RPMI8226 (cell line): ENCODE measurements at regions not wholly inside any gene's neighbourhood (a gene's known extent, or its start where the extent isn't known, plus 50 kb on each side); places are given as distances from the start of the nearest gene placed in this dataset.

Source experiments
- DNase-seq: peaks from one replicate; pipeline ENCODE4 v3.0.0-alpha.2; 2015

GRCh38 chr10:130985158-130985753 lies 326.3 kb downstream of the TCERG1L start:
- DNase-seq = no peak

GRCh38 chr10:130986846-130987245 lies 324.7 kb downstream of the TCERG1L start:
- no peak for DNase-seq

DNA sequence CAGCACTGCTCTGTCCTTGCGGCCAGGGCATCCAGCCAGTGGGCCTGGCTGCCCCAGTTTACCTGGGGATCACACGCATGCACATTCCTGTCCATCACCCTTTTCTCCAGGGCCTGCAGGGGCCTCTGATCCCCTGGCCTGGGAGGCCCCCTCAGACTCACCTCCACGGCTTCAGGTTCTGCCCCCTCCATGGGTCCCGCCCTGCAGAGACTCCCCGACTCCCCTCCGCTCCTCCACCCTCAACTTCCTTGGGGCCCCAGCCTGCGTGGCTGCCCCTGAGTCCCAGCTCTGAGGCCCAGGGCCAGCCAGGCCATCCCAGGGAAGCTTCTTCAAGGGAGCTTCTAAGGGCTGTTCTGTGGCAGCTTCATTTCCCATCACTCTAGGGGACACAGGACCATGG lies 324.1 kb downstream of the TCERG1L start:
- no peak for DNase-seq

GRCh38 chr10:130989670-130990232 lies 321.8 kb downstream of the TCERG1L start:
- no peak for DNase-seq

GRCh38 chr10:130990486-130990885 lies 321.0 kb downstream of the TCERG1L start:
- no peak for DNase-seq

GRCh38 chr10:130992802-130993523 lies 318.6 kb downstream of the TCERG1L start:
- DNase-seq = no peak

- no peak for DNase-seq
Measured at GRCh38 chr10:130993612-130994011, 317.9 kb downstream of the TCERG1L start.

GRCh38 chr10:130994191-130994590 lies 317.3 kb downstream of the TCERG1L start:
- DNase-seq = no peak

GRCh38 chr10:130994845-130995244 lies 316.7 kb downstream of the TCERG1L start:
- no peak for DNase-seq

DNA sequence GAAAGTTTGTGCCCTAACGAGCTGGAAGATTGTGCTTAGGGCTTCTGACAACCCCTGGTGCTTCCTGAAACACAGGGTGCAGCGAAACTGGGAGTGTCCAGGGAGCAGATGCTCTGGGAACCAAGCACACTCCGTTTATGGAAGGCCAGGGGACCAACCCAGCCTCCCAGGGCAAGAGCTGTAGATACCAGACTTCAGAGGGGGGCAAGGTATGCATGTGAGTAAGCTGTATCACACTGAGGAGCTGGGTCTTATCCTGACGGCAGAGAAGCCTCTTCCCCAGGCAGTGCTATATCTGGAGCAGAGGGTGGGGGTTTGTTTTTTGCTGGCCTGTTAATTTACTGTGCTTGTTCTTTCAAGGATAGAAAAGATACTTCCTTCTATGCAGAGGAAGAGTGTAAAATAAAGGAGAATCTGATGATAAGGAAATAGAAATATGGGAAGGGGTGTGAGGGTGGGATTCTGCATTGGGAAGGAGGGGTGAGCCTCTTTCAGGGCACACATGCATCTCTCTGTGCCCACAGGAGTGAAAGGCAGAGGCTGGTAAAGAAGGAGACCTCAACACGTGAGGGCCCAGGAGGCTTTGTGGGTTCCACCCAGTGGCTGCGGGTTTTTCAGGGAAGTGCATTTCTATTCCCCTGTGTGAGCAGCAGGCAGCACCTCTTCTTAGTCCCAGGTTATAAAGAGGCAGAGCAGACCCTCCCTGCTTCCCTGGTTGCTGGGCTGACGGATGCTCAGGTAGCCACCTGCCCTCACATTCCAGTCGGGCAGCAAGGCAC lies 314.1 kb downstream of the TCERG1L start:
- no peak for DNase-seq

- DNase-seq = no peak
Measured at GRCh38 chr10:130998046-130998435, 313.5 kb downstream of the TCERG1L start.

- DNase-seq = no peak
Measured at GRCh38 chr10:130998642-130999041, 312.9 kb downstream of the TCERG1L start.

DNA sequence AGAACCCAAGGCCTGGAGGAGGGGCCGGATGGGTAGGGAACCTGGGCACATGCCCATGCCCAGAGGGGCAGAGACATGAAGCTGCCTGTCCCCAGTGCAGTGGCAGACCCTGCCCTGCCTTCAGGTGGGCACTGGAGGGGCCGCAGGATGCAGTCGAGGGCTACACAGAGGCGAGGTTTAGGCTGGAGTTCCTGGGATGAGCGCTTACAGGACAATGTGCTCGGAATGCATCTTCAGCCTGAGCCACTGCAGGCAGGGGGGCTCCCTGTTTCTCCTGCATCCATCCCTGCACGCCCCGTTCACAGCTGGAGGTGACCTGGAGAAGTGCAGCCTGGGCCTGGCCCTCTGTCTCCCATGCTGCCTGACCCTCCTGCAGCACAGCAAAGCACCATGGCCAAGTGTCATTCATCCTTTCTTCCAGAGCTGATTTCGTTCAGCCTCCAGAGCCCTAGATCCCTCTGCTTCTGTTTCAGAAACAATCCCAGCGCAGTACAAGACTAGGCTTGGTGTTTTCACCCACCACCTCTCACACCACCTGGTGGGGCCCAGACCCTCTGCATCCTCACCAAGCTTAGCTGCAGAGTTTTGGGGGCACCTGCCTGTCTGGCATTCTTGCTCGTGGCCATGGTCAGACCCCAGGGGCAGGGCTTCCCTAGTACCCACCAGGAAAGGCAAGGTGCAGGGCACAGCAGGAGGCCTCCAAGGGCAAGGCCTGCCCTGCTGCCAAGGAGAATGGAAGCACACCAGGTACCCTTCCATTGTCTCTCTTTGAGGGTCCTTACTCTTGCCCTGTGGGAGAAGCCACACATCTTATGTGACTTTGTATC lies 311.9 kb downstream of the TCERG1L start:
- no peak for DNase-seq

DNA sequence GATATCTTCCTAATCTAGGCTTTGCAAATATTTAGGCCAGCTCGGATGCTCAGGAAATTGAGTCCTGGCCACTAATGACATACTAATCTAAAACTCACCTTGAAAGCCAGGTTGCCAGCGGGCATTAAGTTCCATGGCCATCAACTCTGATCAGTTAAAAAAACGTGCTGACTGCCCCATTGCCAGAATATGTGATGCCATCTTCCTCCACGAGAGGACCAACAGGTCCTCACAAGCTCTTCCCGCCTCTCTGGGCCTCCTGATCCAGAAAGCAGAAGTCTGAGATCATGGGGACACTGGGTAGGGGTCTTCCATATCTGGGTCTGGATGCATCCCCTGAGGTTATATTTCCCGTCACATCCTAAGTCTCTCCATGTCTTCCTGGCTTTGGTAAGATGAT lies 311.3 kb downstream of the TCERG1L start:
- no peak for DNase-seq

DNA sequence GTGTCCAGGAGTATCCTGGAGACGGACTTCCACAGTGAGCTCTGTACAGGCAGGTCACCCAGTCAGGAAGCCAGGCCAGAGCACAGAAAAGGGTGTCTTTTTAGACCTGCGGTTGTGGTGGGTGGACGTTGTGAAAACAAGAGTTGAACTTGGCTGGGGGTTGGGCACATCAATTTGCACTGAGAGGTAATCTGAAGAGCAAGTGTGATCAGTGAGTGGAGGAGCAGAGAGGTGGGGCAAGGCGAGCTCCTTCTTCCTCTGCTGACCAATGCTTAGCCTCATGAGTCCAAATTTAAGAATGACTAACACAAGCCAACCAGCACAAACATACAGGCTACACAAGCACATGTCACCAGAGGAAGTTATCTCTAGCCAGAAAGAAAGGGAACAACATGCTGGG lies 310.8 kb downstream of the TCERG1L start:
- DNase-seq = no peak

GRCh38 chr10:131001438-131001837 lies 310.1 kb downstream of the TCERG1L start:
- DNase-seq = peak; percentile 30

DNA sequence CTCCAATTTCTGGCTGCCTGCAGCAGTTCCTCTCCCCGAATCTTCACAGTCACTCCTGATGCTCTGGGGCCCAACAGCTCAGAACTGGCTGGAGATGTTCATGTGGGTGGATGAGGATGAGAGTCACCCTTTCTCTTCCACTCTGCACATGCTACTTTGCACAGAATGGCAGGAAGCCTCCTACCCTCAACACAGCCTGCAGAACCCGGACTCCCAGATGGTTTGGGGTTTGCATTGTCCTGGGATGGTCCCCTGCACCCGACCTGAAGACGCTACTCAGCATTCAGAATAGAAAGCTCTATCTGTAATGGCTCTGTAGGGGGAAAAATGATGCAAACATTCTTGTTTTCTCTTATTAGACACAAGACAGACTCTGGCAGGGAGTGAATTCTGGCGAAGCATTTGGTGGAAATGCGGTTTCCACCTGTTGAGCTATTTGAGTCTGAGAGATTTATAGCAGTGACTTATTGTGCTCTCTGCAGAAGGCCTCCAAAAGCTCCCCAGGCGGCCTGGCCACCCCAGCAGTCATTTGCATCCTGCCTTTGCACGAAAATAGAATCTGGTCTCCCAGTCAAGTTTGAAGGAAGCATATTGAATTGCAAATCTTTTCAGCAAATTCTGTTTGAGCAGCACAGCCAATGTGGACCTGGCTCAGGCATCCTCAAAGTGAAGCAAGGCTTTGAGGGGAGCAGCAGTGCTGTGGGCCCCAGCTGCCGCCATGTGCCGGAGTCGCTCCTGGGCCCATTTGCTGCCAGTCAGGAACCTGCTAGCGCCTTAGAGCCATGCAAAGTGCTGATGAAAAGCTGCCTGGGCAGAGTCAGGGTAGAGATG lies 309.3 kb downstream of the TCERG1L start:
- no peak for DNase-seq

- DNase-seq = no peak
Measured at GRCh38 chr10:131003455-131003854, 308.1 kb downstream of the TCERG1L start.

DNA sequence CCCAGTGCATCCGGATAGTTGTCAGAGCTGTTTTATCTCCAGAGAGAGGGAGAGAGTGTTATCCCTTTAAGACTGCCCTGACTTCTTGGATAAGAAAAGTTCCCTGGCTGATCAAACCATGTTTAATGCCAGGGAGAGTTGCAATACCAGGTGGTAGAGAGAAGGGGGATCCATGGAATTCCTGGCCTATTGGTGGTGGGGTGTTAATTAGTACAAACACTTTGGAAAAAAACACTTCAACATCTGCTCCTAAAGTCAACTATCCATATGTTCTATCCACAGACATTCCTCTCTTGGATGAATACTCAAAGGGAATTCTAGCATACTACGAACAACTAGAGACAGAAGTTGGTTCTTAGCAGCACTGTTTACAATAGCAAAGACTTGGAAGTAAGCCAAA lies 307.2 kb downstream of the TCERG1L start:
- DNase-seq = no peak

DNA sequence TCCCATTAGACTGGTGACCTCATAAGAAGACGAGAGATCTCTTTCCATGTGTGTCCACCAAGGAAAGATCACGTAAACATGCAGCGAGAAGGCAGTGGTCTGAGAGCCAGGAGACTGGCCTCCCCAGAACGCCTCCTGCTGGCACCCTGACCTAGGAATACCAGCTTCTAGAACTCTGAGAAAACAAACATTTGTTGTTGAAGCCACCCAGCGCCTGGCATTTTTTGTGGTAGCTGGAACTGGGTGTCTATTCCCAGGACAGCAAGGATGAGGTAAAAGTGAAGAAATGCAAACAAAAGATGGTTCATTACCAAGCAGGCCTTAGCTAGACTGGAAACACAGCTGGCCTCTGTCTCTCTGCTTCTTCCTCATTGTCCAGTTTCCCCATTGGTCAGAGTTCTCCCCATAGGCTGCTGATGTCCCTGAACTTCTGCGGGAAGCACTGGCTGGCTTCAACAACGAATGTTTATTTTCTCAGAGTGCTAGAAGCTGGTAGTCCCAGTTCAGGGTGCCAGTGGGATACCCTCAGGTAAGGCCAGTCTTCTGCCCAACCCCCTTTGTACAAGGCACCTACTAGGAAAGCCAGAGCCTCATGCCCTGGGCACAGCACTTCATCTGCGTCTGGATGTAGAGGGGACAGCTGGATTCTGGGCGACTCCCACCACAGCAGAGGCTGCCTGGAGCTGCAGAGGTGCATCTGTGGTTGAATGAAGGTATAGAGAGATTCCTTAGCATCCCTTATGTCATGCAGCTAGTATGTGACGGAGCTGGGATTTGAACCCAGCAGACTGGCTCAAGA lies 304.9 kb downstream of the TCERG1L start:
- DNase-seq = no peak

DNA sequence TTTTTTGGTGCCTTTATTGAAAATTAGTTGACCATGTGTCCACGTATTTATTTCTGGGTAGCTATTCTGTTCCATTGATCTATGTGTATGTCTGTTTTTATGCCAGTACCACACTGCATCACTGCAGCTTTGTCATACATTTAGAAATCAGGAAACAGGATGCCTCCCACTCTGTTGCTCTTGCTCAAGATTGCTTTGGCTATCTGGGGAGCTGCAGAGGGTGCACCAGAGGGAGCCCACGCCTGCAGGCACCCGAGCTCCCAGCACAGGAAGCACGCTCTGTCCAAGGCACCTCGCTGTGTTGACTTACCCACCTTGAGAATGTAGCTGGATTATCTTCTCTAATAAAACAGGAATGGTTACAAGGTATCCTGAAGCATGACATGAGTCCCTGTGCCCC lies 301.7 kb downstream of the TCERG1L start:
- no peak for DNase-seq
